ENCODE measurements at regions not wholly inside any gene's neighbourhood (a gene's known extent, or its start where the extent isn't known, plus 50 kb on each side); places are given as distances from the start of the nearest gene placed in this dataset.

GRCh38 chr4:126427853-126428252, 1113.1 kb downstream of the FAT4 start:
- no peak for TF ChIP-seq POLR2A (IDR thresholded peaks at IDR 0.05)
- TF ChIP-seq EP300 (IDR thresholded peaks at IDR 0.05): no peak
- TF ChIP-seq, protein P1, sequence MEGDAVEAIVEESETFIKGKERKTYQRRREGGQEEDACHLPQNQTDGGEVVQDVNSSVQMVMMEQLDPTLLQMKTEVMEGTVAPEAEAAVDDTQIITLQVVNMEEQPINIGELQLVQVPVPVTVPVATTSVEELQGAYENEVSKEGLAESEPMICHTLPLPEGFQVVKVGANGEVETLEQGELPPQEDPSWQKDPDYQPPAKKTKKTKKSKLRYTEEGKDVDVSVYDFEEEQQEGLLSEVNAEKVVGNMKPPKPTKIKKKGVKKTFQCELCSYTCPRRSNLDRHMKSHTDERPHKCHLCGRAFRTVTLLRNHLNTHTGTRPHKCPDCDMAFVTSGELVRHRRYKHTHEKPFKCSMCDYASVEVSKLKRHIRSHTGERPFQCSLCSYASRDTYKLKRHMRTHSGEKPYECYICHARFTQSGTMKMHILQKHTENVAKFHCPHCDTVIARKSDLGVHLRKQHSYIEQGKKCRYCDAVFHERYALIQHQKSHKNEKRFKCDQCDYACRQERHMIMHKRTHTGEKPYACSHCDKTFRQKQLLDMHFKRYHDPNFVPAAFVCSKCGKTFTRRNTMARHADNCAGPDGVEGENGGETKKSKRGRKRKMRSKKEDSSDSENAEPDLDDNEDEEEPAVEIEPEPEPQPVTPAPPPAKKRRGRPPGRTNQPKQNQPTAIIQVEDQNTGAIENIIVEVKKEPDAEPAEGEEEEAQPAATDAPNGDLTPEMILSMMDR (IDR thresholded peaks at IDR 0.05): no peak
- TF ChIP-seq POLR2AphosphoS5 (IDR thresholded peaks at IDR 0.05): no peak

GRCh38 chr4:126431049-126431448, 1116.3 kb downstream of the FAT4 start:
- ATAC-seq: no peak
- H3K9me3 ChIP-seq: no peaks in the 10 kb centered on the region
- 85 to 94% methylated on average over 5 to 6 of the region's 6 CpGs for WGBS, 2 donors (ENCODE audit: low coverage in 1 of 2)

More at GRCh38 chr4:126427853-126428252, 1113.1 kb downstream of the FAT4 start:
- 63 to 80% methylated on average over 2 to 3 of the region's 4 CpGs for WGBS, 2 donors (ENCODE audit: low coverage in 1 of 2)
- Histone ChIP-seq H3K27ac (no peak overlapping the region), H3K36me3 (no peaks in the 10 kb centered on the region), H3K4me1 (no peaks in the 10 kb centered on the region), H3K27me3 (no peaks in the 10 kb centered on the region), H3K9me3 (no peaks in the 10 kb centered on the region), H3K4me3 (no peak overlapping the region)
- ATAC-seq: no peak

GRCh38 chr4:126435491-126435890, 1120.7 kb downstream of the FAT4 start:
- no peak for TF ChIP-seq POLR2A (IDR thresholded peaks at IDR 0.05)
- no peak for TF ChIP-seq EP300 (IDR thresholded peaks at IDR 0.05)
- TF ChIP-seq POLR2AphosphoS5 (IDR thresholded peaks at IDR 0.05): no peak
- TF ChIP-seq, protein P1 (IDR thresholded peaks at IDR 0.05): no peak
- H3K27ac ChIP-seq: no peak overlapping the region
- 66 to 73% methylated on average over 2 of the region's 2 CpGs for WGBS, 2 donors (ENCODE audit: low coverage in 1 of 2)
- no peak overlapping the region for H3K4me3 ChIP-seq
- H3K36me3 ChIP-seq: no peaks in the 10 kb centered on the region
- no peaks in the 10 kb centered on the region for H3K9me3 ChIP-seq
- H3K27me3 ChIP-seq: no peaks in the 10 kb centered on the region
- ATAC-seq: no peak
- H3K4me1 ChIP-seq: no peaks in the 10 kb centered on the region

More at GRCh38 chr4:126431049-126431448, 1116.3 kb downstream of the FAT4 start:
- TF ChIP-seq EP300 (IDR thresholded peaks at IDR 0.05): no peak
- no peak for TF ChIP-seq POLR2A (IDR thresholded peaks at IDR 0.05)
- TF ChIP-seq POLR2AphosphoS5 (IDR thresholded peaks at IDR 0.05): no peak
- TF ChIP-seq, protein P1 (IDR thresholded peaks at IDR 0.05): no peak
- Histone ChIP-seq H3K4me3 (no peak overlapping the region), H3K27me3 (no peaks in the 10 kb centered on the region), H3K36me3 (no peaks in the 10 kb centered on the region), H3K4me1 (no peaks in the 10 kb centered on the region), H3K27ac (no peak overlapping the region)

DNA sequence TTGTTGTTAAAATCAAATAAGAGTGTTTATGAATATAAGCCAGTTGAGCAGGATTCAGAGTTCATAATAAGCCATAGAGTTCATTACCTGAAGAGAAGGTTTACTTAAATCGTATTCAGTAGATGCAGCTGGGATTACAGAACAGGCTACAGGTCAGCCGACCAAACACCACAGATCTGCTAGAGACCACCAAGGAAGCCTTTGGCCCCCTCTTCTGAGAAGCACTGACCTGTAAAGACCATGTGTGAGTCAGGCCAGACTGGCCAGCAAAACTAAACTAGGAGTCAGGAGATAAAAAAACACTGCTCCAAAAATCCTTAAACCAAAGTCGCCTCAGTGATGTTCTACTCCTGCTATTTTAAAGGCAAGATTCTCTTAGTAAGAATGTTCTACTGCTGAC, 1125.5 kb downstream of the FAT4 start:
- H3K9me3 ChIP-seq: no peaks in the 10 kb centered on the region
- TF ChIP-seq POLR2AphosphoS5 (IDR thresholded peaks at IDR 0.05) (no peak), EP300 (IDR thresholded peaks at IDR 0.05) (no peak), POLR2A (IDR thresholded peaks at IDR 0.05) (no peak)
- TF ChIP-seq, protein P1 (IDR thresholded peaks at IDR 0.05): no peak
- no peak overlapping the region for H3K27ac ChIP-seq
- ATAC-seq: no peak
- peaks cover 0 to 7% (median 0%) of the 10 kb centered on the region in 3 donors for H3K4me1 ChIP-seq
- H3K27me3 ChIP-seq: no peaks in the 10 kb centered on the region
- H3K36me3 ChIP-seq: no peaks in the 10 kb centered on the region
- no peak overlapping the region for H3K4me3 ChIP-seq
- WGBS, 2 donors (ENCODE audit: low coverage in 1 of 2): 80 to 89% methylated on average over 3 of the region's 3 CpGs

GRCh38 chr4:126441173-126442035, 1126.6 kb downstream of the FAT4 start:
- no peaks in the 10 kb centered on the region for H3K9me3 ChIP-seq
- peak; percentile 28 for ATAC-seq
- no peaks in the 10 kb centered on the region for H3K27me3 ChIP-seq
- 46 to 56% methylated on average over 4 of the region's 4 CpGs for WGBS, 2 donors (ENCODE audit: low coverage in 1 of 2)
- peak overlapping the region in 2 of 4 donors; percentile 15 to 34 for H3K27ac ChIP-seq
- no peak overlapping the region for H3K4me3 ChIP-seq
- TF ChIP-seq POLR2AphosphoS5 (IDR thresholded peaks at IDR 0.05) (no peak), EP300 (IDR thresholded peaks at IDR 0.05) (no peak), POLR2A (IDR thresholded peaks at IDR 0.05) (no peak)
- TF ChIP-seq, protein P1 (IDR thresholded peaks at IDR 0.05): no peak
- H3K4me1 ChIP-seq: peaks cover 0 to 7% (median 0%) of the 10 kb centered on the region in 3 donors
- no peaks in the 10 kb centered on the region for H3K36me3 ChIP-seq
